GM13976 (cell line): ENCODE measurements at regions not wholly inside any gene's neighbourhood (a gene's known extent, or its start where the extent isn't known, plus 50 kb on each side); places are given as distances from the start of the nearest gene placed in this dataset.

Experiments
- DNase-seq: peaks from one replicate; pipeline ENCODE4 v3.0.0; 2012; ENCODE audit warnings: low spot score
- in situ Hi-C: fragments of 300-500 bp; cut with MboI; formaldehyde crosslinking; loops from one replicate; pipeline ENCODE4 v1.12.0; 2022; ENCODE audit warnings: low sequenced_read_pairs, mixed read lengths, inconsistent platforms; ENCODE audit not compliant: unreplicated experiment
- TF ChIP-seq, protein P1 (sequence below): IDR thresholded peaks from 2 replicates; pipeline ENCODE4 v1.5.1; 2012; ENCODE audit warnings: borderline replicate concordance, mild to moderate bottlenecking; ENCODE audit not compliant: insufficient read depth; ENCODE audit errors: extremely low read depth, missing control alignments, control extremely low read depth

DNA sequence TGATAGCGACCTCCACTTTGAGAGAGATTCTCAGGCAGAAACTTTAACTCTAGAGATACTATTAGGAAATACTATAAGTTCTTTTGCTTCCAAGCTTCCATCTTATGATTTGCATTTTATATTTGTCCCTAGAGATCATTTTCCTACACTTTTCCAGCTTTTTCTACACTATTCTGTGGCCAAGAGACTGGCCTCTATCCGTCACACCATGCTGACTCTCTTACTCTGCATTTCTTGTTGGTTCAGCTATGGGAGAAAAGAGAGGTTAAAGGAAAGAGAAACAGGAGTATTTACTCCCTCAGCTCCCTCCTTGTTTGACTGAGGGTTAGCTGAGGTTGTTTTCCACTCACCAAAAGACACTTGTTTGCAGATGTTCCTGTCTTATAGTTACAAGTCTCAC is 665.6 kb upstream of the CXADR start:
- no peak for DNase-seq
- in situ Hi-C loops: no loop called here
- TF ChIP-seq, protein P1, sequence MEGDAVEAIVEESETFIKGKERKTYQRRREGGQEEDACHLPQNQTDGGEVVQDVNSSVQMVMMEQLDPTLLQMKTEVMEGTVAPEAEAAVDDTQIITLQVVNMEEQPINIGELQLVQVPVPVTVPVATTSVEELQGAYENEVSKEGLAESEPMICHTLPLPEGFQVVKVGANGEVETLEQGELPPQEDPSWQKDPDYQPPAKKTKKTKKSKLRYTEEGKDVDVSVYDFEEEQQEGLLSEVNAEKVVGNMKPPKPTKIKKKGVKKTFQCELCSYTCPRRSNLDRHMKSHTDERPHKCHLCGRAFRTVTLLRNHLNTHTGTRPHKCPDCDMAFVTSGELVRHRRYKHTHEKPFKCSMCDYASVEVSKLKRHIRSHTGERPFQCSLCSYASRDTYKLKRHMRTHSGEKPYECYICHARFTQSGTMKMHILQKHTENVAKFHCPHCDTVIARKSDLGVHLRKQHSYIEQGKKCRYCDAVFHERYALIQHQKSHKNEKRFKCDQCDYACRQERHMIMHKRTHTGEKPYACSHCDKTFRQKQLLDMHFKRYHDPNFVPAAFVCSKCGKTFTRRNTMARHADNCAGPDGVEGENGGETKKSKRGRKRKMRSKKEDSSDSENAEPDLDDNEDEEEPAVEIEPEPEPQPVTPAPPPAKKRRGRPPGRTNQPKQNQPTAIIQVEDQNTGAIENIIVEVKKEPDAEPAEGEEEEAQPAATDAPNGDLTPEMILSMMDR: no peak

GRCh38 chr21:16851054-16851453 is 661.8 kb upstream of the CXADR start:
- no peak for DNase-seq
- TF ChIP-seq, protein P1: no peak
- in situ Hi-C loops: no loop called here

- no peak for DNase-seq
- in situ Hi-C loops: no loop called here
- TF ChIP-seq, protein P1: no peak
Measured at GRCh38 chr21:16855164-16855667, 657.6 kb upstream of the CXADR start.

- no peak for DNase-seq
- in situ Hi-C loops: no loop called here
- TF ChIP-seq, protein P1: no peak
Measured at GRCh38 chr21:16863362-16863905, 649.4 kb upstream of the CXADR start.

GRCh38 chr21:16863908-16864307 is 648.9 kb upstream of the CXADR start:
- DNase-seq: no peak
- in situ Hi-C loops: no loop called here
- TF ChIP-seq, protein P1: no peak

DNA sequence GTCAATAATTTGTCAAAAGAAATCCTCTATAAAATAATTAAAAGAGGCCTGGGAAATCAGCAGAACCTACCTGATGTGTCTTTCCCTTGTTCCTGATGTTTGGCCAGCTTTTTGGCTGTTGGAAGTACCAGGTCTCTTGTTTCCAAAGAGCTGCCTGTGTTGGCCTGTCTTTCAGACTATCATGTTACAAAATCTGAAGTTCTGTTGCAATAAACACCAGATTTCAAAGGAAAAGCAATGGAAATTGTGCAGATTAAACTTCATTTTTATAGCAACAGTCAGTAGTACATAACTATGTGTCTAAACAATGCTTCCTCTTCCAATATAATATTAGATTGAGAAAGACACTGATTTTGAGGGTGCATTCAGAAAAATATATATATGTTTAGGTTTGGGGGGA is 647.2 kb upstream of the CXADR start:
- TF ChIP-seq, protein P1: no peak
- in situ Hi-C loops: no loop called here

More for the DNA sequence above, 647.2 kb upstream of the CXADR start:
- no peak for DNase-seq
